ENCODE measurements at regions not wholly inside any gene's neighbourhood (a gene's known extent, or its start where the extent isn't known, plus 50 kb on each side); places are given as distances from the start of the nearest gene placed in this dataset.
"Not testable (repeated sequence)": the region's sequence is repeated elsewhere in the genome, so short reads cannot be mapped to it uniquely, and the experiment has no call there.

DNA sequence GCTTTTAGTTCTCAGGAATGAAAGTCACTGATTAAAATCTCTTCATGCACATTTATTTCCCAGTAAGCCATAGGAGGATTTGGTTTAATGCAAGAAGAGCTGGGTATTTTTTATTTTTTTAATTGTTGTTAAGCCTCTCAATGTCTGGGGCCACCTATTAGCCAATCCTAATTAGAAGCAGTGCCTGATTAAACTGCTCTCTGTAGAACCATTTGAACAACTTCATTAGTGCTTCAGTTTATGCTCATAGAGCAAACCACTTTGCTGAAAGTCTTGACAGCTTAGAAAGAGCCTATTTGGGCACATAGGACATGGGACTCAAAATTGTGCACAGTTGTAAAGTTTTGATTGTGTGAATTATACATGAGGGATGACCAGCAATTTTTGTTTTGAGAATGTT lies 548.9 kb downstream of the FRK start:
- no peak for DNase-seq (ENCODE audit: low read depth)
- no peak overlapping the region for H3K4me3 ChIP-seq (replicated peaks; ENCODE audit: low read depth, low read length)
- TF ChIP-seq, protein P1, sequence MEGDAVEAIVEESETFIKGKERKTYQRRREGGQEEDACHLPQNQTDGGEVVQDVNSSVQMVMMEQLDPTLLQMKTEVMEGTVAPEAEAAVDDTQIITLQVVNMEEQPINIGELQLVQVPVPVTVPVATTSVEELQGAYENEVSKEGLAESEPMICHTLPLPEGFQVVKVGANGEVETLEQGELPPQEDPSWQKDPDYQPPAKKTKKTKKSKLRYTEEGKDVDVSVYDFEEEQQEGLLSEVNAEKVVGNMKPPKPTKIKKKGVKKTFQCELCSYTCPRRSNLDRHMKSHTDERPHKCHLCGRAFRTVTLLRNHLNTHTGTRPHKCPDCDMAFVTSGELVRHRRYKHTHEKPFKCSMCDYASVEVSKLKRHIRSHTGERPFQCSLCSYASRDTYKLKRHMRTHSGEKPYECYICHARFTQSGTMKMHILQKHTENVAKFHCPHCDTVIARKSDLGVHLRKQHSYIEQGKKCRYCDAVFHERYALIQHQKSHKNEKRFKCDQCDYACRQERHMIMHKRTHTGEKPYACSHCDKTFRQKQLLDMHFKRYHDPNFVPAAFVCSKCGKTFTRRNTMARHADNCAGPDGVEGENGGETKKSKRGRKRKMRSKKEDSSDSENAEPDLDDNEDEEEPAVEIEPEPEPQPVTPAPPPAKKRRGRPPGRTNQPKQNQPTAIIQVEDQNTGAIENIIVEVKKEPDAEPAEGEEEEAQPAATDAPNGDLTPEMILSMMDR (IDR thresholded peaks at IDR 0.05; ENCODE audit: low read length, missing control alignments) = no peak

DNA sequence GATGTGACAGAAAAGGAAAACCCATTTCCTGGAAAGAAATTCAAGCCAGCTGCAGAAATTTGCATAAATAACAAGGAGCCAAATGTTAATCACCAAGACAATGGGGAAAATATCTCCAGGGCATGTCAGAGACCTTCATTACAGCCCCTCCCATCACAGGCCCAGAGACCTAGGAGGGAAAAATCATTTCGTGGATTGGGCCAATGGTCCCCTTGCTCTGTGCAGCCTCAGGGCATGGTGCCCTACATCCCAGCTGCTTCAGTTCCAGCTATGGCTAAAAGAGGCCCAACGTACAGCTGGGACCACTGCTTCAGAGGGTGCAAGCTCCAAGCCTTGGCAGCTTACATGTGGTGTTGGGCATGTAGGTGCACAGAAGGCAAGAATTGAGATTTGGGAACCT lies 558.3 kb downstream of the FRK start:
- DNase-seq (ENCODE audit: low read depth); H3K4me3 ChIP-seq (replicated peaks; ENCODE audit: low read depth, low read length): not testable (repeated sequence)

DNA sequence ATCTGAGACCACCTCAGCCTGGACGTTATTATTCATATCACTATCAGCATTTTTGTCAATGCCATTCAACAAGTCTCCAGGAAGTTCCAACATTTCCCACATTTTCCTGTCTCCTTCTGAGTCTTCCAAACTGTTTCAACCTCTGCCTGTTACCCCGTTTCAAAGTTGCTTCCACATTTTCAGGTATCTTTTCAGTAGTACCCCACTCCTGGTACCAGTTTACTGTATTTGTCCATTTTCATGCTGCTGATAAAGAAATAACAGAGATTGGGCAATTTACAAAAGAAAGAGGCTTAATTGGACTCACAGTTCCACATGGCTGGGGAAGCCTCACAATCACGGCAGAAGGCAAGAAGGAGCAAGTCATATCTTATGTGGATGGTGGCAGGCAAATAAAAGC lies 565.5 kb downstream of the FRK start:
- TF ChIP-seq, protein P1 (IDR thresholded peaks at IDR 0.05; ENCODE audit: low read length, missing control alignments) = no peak
- H3K4me3 ChIP-seq (replicated peaks; ENCODE audit: low read depth, low read length) = no peak overlapping the region
- no peak for DNase-seq (ENCODE audit: low read depth)

DNA sequence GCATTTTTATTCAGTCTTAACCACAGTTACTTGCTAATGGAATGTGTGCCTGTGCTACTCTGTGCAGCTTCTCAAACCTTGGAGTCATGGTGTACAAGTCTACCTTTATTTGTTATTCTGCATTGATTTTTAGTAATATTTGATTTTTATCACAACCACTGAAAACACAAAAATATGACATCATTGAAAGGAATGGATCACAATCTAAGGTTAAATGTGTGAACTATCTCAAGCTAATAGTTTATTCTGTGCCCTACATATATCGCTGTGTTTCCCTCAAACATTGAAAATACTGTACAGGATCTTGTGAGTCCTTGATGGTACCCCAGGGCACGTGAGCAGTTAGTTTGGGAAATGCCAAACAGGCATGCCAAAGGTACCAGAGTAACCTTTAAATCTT lies 573.4 kb downstream of the FRK start:
- no peak overlapping the region for H3K4me3 ChIP-seq (replicated peaks; ENCODE audit: low read depth, low read length)
- no peak for DNase-seq (ENCODE audit: low read depth)
- TF ChIP-seq, protein P1 (IDR thresholded peaks at IDR 0.05; ENCODE audit: low read length, missing control alignments) = no peak

DNA sequence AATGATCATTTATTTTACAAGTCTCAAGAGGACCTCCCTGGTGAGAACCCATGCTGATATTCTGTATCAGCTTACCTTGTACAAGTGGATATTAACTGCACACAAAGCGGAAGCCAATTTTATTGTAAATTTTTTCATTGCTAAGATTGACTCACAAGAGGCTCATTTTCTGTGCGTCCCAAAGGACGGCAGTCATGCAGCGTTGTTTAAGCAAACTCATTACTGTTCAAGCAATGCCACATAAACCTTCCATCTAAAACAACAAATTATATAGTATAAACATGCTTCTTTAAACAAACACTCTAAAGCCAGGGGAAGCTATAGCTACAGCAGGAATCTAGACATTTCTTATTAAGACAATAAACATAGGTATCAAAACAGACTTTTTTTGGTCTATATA lies 575.3 kb downstream of the FRK start:
- H3K4me3 ChIP-seq (replicated peaks; ENCODE audit: low read depth, low read length) = no peak overlapping the region
- TF ChIP-seq, protein P1 (IDR thresholded peaks at IDR 0.05; ENCODE audit: low read length, missing control alignments) = no peak
- no peak for DNase-seq (ENCODE audit: low read depth)

DNA sequence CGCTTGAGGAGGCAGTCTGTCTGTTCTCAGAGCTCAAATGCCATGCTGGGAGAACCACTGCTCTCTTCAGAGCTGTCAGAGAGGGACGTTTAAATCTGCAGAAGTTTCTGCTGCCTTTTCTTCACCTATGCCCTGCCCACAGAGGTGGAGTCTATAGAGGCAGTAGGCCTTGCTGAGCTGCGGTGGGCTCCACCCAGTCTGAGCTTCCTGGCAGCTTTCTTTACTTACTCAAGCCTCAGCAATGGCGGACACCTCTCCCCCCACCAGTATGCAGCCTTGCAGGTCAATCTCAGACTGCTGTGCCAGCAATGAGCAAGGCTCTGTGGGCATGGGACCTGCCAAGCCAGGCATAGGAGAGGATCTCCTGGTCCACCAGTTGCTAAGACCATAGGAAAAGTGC lies 580.1 kb downstream of the FRK start:
- not testable (repeated sequence) for H3K4me3 ChIP-seq (replicated peaks; ENCODE audit: low read depth, low read length); DNase-seq (ENCODE audit: low read depth)

DNA sequence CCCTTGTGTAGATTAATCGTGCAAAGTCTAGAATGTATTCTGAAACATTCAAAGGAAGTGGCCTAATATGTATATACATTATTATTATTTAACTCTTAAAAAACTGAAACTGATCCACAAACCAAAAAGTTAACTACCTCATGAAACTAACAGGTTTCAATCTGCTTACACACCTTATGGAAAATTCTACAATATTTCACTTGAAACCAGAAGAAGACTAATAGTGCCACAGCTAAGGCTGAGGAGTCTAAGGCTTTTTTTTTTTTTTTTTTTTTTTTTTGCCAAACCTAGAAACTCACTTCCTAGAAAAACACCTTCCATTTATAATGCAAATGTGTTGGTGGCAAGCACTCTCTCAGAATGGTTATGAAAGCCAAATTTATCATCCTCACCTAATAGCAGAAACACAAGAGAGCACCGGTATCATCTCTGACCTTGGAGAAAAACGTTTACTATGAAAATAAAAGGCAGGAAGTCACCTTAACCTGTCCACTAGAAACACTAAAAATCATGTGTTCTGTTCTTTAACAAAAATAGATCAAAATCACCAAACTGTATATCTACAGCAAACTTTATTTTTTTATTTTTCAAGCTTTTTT lies 586.1 kb downstream of the FRK start:
- DNase-seq (ENCODE audit: low read depth) = no peak
- H3K4me3 ChIP-seq (replicated peaks; ENCODE audit: low read depth, low read length) = no peak overlapping the region
- TF ChIP-seq, protein P1 (IDR thresholded peaks at IDR 0.05; ENCODE audit: low read length, missing control alignments) = no peak

DNA sequence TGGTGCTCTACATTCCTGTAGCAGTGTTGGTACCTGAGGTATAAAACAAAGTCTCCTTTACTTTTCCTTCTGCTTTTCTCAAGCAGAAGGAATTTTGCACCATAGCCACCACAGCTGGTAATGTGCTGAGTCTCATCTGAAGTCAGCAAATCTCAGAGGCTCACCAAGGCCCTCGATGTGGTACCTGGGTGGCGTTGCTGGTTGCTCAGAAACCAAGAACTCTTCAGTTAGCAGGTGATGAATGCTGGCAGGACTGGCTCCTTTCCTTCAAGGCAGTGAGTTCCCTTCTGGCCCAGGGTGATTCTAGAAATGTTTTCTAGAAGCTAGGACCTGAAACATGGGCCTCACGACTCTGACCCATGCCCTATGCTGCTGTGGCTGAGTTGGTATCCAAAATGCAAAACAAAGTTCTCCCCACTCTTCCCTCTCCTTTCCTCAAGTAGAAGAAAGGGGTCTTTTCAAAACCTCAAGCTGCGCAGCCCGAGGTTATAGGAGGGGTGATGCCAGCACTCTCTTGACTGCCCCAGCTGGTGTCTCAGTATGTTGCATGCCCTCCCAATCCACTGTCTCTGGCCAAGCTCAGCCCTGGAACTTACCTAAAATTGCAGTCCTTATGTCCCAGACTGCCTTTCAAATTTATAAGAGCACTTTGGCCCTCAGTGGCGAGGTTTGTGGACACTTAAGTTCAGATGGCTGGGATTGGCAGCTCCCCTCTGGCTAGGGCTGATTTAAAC lies 592.3 kb downstream of the FRK start:
- TF ChIP-seq, protein P1 (IDR thresholded peaks at IDR 0.05; ENCODE audit: low read length, missing control alignments) = no peak
- DNase-seq (ENCODE audit: low read depth) = no peak
- no peak overlapping the region for H3K4me3 ChIP-seq (replicated peaks; ENCODE audit: low read depth, low read length)
